ENCODE measurements at regions not wholly inside any gene's neighbourhood (a gene's known extent, or its start where the extent isn't known, plus 50 kb on each side); places are given as distances from the start of the nearest gene placed in this dataset.
A peak's percentile ranks its signal among the peaks of the same experiment; 100 is the strongest.
"Not testable (repeated sequence)": the region's sequence is repeated elsewhere in the genome, so short reads cannot be mapped to it uniquely, and the experiment has no call there.

GRCh38 chr18:70956554-70956953, 667.7 kb downstream of the SOCS6 start:
- no peak for DNase-seq

GRCh38 chr18:70936160-70936559, 647.3 kb downstream of the SOCS6 start:
- DNase-seq: no peak

DNA sequence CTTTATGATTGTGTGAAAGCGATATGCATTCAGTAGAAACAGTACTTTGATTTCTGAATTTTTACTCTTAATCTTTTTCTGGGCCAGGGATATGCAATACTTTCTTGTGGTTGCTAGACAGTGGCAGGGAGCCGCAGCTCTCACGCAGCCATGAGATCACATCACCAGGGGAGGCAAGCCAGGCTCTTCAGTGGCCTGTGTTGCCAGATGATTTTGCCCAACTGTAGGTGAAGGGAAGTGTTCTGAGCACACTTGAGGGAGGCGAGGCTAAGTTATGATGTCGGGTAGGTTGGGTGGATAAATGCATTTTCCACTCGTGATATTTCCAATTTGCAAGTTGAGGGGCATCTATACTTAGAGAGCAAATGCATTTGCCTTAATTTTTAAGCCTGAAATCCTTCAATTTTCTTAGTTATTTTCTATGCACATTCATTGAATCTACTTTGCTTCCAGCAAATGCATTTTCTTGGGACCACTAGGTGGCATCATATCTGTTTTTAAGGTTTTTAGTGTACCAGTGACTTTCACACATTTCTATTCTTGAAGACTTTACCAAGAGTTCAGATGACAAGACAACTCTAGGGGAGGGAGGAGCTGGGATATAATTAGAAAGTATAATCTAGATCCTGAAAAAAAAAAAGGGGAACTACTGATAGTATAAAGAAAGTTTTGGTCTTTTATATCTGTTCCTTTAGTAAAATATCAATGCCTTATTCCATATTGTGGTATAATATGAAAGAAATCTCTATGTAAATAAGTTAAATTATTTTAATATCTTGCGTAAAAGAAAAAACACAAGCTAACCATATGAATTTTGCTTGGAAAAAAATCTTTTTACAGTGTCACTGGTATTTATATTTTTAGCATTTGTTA, 643.3 kb downstream of the SOCS6 start:
- DNase-seq: no peak

DNA sequence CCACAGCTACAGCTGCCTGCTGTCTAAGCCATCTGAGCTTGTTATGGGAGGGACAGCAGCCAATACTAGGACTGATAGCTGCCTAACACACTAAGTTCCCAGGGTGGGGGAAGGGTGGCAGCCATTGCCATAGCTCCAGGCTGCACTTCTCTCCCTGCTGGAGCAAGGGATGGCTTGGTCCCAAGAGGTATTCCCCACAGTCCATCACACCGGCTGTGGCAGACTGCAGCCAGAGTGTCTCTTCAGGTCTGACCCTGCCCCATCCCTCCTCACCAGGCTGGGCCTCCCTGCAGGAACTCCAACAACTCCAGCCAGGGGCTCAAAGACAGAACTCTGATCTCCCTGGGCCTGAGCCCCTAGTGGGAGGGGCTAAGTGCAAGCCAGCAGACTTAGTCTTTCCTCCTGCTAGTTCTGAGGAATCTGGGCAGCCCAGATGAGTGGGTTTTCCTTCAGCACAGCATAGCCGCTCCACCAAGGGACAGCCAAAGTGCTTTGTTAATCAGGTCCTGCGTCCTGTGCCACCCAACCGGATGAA, 632.1 kb downstream of the SOCS6 start:
- DNase-seq: no peak

GRCh38 chr18:70907673-70908072, 618.8 kb downstream of the SOCS6 start:
- DNase-seq: no peak

DNA sequence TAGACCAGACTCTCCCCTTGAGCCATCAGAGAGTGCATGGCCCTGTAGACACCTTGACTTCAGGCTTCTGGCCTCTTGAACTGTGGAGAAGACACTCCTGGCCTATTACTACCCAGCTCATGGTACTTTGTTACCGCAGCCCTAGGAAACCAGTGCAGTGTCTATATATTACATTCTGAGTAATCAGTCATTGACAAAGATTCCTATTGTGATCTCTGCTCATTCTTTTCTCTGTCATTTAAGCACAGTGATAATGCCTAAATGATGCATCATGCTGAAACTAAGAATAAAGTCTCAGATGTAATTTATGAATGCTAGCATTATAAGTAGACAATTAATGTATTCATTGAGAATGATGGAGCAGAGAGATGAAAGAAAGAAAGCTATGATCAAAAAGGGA, 603.5 kb downstream of the SOCS6 start:
- no peak for DNase-seq

DNA sequence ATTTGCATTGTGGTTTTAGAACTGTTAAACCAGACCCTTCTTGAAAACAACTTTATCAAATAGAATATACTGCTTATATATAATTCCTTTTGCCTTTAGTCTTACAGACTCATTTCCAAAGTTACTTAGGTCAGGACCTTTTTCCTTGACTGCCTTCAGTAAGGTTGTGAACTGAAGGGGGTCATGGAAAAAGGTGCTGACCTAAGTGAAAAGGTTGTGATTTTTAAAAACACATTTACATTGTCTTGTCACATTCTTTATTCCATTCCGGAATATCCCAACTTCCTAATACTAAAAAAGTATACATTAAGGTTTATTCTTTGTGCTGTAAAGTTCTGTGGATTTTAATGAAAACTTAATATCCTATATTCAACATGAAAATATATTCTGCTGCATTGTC, 581.4 kb downstream of the SOCS6 start:
- no peak for DNase-seq

DNA sequence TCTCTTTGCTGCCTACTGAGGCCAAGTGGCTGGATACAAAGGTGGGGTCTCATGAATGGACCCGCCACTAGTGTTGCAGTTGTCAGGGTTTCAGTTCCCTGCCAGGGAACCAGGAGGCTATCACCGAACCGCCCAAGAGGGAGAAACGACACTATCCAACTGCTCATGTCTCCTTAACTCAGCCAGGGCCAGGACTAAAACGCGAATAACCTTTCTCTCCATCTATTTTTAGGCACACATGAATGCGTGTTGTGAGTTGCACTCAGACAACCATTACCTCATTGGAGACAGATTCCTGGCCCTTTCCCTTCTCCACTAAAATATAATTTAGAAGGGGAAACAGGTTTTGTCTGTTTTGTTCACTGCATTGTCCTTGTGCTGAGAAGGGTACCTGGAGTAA, 559.5 kb downstream of the SOCS6 start:
- DNase-seq: no peak

DNA sequence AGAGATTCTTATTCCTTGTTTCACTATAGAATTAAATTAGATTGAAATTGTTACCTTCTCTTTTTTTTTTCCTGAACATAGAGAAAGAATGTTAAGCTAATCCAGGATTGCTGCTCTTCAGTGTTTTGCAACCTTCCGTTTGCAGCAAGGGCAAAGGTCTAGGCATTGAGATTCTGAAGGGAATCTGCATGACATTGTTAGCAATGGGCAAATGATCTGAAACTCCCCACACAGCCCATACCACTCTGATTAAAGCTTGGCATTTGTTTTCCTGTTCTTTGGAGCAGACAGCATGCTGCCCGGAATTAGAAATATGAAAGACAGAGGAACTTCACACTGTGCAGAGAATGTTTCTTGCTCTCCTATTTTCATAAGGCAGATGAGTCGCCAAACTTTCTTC, 551.8 kb downstream of the SOCS6 start:
- DNase-seq: no peak

GRCh38 chr18:70827632-70828031, 538.8 kb downstream of the SOCS6 start:
- DNase-seq: no peak

GRCh38 chr18:70826571-70826970, 537.7 kb downstream of the SOCS6 start:
- no peak for DNase-seq

DNA sequence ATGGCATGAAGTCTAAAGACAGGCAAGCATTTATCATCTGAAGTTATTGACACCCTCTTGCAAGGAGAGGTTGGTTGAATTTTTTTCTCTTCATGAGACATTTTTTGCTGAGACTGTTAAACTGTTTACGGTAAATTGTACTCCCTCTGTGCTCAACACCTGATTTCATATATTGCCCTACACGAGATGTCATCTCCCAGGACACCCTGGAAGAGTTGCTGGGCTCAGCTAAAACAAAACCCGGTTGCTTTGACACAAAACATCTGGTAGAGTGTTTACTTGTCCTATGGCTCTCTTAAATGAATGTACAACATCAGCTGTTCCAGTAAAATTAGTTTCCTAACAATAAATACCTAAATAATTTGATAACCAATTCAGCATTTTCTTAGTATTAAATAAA, 533.8 kb downstream of the SOCS6 start:
- no peak for DNase-seq

DNA sequence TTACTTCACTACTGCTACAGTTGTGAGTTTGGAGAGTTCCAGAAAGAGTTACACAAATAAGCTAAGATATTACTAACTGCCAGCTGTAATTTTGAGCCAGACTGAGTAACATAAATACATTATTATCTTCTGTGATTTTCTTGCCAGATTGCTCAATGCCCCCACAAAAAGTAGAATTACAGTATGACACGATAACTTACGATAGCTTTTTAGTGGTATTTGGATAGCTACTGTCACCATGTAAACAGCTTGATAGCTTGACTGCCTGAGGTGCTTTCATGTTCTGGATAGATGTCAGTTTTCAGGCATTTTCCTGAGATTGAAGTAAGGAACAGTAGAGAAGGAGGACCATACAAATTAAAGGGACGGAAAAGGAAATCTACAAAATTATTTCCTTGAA, 533.3 kb downstream of the SOCS6 start:
- DNase-seq: no peak

DNA sequence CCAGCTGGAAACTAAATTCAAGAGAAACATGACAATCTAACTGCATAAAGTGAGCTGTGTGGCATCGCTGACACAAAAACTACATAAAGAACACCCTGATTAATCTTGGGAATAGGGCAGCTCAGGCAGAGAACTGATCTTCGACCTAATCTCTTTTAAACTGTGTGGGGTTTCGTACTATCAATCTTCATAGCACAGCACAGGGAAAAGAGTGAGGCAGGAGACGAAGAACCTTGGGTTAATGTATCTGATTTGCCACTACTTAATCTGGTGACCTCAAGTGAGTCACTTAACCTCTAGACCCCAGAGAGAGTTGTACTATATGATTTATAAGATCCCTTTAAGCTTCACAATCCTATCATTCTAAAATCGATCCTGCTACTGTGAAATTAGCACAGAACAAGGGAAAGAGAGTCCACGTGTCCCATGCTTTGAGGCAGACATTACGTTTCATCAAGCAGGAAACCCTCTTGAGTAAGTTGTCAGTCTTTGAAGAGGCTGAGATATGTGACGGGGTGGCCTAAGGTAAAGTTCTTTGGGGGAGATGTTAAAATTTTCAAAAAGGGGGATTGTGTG, 519.7 kb downstream of the SOCS6 start:
- DNase-seq: no peak

DNA sequence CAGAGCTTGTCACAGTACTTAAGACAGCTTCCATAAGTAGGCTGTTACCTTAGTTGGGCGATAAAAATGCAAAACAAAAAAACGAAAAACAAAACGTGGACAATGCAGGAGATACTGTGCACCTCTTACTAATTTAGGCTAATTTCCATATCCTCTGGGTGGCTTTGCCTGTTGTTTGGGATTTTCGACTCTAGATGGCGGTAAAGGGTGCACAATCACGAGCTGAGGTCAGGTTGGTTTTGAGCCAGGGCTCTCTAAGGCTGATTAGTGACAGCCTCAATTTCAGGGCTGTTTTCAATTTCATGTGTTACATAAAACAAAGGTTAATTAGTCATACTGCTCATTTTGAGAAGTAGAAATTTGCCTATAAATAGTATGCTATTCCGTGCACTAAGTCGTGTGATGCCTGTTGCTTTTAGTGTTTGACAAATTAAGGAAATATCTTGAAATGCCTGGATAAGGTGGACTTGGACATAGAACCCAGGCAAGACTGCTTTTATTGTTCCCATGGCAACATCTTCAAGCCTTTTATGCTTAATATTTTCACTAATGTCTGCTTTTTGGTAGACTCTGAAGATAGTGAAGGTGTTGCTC, 493.1 kb downstream of the SOCS6 start:
- peak; percentile 22 to 57 (median 38) for DNase-seq

GRCh38 chr18:70766254-70766653, 477.4 kb downstream of the SOCS6 start:
- DNase-seq: not testable (repeated sequence)

DNA sequence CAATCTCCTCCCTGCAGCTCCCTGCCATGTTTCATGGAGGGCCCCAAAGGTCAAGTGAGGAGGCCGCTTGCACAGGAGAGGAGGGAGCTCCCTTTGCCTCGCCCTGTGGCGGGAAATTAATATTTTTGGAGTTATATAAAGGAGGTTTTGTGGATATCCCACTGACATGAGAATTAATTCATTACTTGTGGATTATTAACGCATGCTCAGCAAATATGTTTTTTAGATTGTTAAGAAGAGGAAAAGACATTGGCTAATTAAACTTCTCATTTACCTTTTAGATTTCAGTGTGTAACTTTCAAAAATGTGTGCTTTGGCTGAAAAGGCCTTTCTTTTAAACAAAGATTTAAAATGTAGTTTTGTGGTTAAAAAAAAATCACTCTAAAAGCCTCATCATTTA, 474.0 kb downstream of the SOCS6 start:
- DNase-seq: no peak

GRCh38 chr18:70758780-70759179, 469.9 kb downstream of the SOCS6 start:
- DNase-seq: no peak

GRCh38 chr18:70754486-70754885, 465.6 kb downstream of the SOCS6 start:
- DNase-seq: no peak

DNA sequence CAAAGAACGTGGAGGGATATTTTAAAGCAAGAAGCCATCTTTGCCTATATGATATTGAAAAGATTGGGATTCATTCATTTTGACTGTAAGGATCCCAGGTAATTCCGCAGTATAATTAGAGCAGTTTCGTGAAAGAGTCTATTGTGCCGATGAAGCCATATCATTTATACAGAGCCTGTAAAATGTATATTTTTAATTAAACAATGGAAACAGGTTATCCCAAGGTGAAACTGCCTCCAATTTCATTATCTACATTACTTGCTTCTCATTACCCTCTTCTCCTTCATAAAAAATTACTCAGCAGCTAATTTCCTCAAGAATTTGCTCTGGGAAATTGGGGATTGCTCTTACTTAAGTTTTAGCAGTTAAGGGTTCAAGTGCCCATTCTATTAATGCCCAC, 444.1 kb downstream of the SOCS6 start:
- DNase-seq: no peak

- no peak for DNase-seq
Observed at GRCh38 chr18:70732188-70732587, 443.3 kb downstream of the SOCS6 start.

- DNase-seq: no peak
Observed at GRCh38 chr18:70720607-70721006, 431.8 kb downstream of the SOCS6 start.

- no peak for DNase-seq
Observed at GRCh38 chr18:70709720-70710119, 420.9 kb downstream of the SOCS6 start.

DNA sequence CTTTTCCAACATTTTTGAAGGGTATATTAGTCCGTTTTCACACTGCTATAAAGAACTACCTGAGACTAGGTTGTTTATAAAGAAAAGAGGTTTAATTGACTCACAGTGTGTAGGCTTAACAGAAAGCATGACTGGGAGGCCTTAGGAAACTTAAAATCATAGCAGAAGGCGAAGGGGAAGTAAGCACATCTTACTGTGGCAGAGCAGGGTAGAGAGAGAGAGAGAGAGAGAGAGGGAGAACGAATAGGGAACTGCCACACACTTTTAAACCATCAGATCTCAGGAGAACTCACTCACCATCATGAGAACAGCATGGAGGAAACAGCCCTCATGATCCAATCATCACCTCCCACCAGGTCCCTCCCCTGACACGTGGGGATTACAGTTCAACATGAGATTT, 420.3 kb downstream of the SOCS6 start:
- DNase-seq: no peak

All from activated CD4-positive, CD25-positive, alpha-beta regulatory T cell (primary cell).